ENCODE measurements at regions not wholly inside any gene's neighbourhood (a gene's known extent, or its start where the extent isn't known, plus 50 kb on each side); places are given as distances from the start of the nearest gene placed in this dataset.

GRCh38 chr2:83069724-83070123 lies 1389.4 kb downstream of the SUCLG1 start:
- TF ChIP-seq TAF1 (IDR thresholded peaks at IDR 0.05; ENCODE audit: low read depth), result no peak
- TF ChIP-seq, protein P1, sequence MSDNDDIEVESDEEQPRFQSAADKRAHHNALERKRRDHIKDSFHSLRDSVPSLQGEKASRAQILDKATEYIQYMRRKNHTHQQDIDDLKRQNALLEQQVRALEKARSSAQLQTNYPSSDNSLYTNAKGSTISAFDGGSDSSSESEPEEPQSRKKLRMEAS (IDR thresholded peaks at IDR 0.05), result no peak

DNA sequence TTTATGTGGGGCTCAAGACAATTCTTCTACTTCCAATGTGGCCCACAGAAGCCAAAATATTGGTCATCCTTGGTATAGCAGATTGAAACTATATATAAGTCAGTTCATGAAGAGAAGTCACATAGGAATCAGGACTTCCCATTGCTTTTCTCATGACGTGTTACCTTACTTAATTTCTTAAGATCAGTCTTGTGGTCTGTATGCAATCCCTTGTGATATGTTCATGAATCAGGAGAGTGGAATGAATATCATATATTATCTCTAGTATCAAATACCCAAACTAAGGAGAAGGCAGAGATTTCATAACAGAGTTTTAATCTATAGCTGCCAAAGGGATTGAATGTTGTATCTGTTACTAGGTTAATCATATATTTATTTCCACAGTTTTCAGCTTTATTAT lies 1390.4 kb downstream of the SUCLG1 start:
- TF ChIP-seq USF1 (IDR thresholded peaks at IDR 0.05) (no peak), NFIC (IDR thresholded peaks at IDR 0.05) (no peak), CREB1 (IDR thresholded peaks at IDR 0.05; ENCODE audit: low read depth) (no peak), TAF1 (IDR thresholded peaks at IDR 0.05; ENCODE audit: low read depth) (no peak), TEAD4 (IDR thresholded peaks at IDR 0.05) (no peak), TCF12 (IDR thresholded peaks at IDR 0.05; ENCODE audit: low read depth) (no peak), RAD21 (IDR thresholded peaks at IDR 0.05; ENCODE audit: low read depth) (no peak), CEBPB (IDR thresholded peaks at IDR 0.05) (no peak), EP300 (IDR thresholded peaks at IDR 0.05; ENCODE audit: borderline replicate concordance) (no peak), EGR1 (IDR thresholded peaks at IDR 0.05) (no peak), ZBTB7A (IDR thresholded peaks at IDR 0.05; ENCODE audit: low read depth) (no peak), YY1 (IDR thresholded peaks at IDR 0.05; ENCODE audit: low read depth) (no peak), FOXM1 (IDR thresholded peaks at IDR 0.05; ENCODE audit: borderline replicate concordance, low read depth) (no peak), REST (IDR thresholded peaks at IDR 0.05; ENCODE audit: low read depth) (no peak)
- TF ChIP-seq, protein P1 (IDR thresholded peaks at IDR 0.05), result no peak

DNA sequence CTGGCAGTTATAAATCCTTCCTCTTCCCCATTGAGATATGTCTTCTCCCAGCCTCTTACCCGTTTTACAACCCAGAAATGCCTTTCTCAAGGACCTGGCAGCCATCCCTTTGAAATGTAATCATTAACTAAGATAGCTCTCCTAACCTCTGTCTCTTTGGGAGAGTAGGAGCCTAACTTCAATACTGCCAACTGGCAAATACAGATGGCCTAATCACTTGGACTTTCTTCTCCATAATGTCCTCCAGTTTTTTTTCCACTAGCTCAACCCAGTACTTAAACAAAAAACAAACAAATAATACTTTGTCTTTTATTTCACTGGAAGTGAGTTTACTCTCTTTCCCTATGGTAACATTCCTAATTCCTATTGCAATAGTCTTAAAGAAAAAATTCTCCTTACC lies 1391.1 kb downstream of the SUCLG1 start:
- TF ChIP-seq YY1 (IDR thresholded peaks at IDR 0.05; ENCODE audit: low read depth) (no peak), RAD21 (IDR thresholded peaks at IDR 0.05; ENCODE audit: low read depth) (no peak), ZBTB7A (IDR thresholded peaks at IDR 0.05; ENCODE audit: low read depth) (no peak), USF1 (IDR thresholded peaks at IDR 0.05) (no peak), EP300 (IDR thresholded peaks at IDR 0.05; ENCODE audit: borderline replicate concordance) (no peak), CREB1 (IDR thresholded peaks at IDR 0.05; ENCODE audit: low read depth) (no peak), TEAD4 (IDR thresholded peaks at IDR 0.05) (no peak), TCF12 (IDR thresholded peaks at IDR 0.05; ENCODE audit: low read depth) (no peak), CEBPB (IDR thresholded peaks at IDR 0.05) (no peak), TAF1 (IDR thresholded peaks at IDR 0.05; ENCODE audit: low read depth) (no peak), EGR1 (IDR thresholded peaks at IDR 0.05) (no peak)

GRCh38 chr2:83063933-83064332 lies 1395.1 kb downstream of the SUCLG1 start:
- no peak for TF ChIP-seq CEBPB (IDR thresholded peaks at IDR 0.05)
- TF ChIP-seq USF1 (IDR thresholded peaks at IDR 0.05), result no peak
- TF ChIP-seq YY1 (IDR thresholded peaks at IDR 0.05; ENCODE audit: low read depth), result no peak
- TF ChIP-seq FOXM1 (IDR thresholded peaks at IDR 0.05; ENCODE audit: borderline replicate concordance, low read depth), result no peak
- TF ChIP-seq, protein P1 (IDR thresholded peaks at IDR 0.05), result no peak
- TF ChIP-seq TEAD4 (IDR thresholded peaks at IDR 0.05), result no peak
- no peak for TF ChIP-seq TAF1 (IDR thresholded peaks at IDR 0.05; ENCODE audit: low read depth)
- no peak for TF ChIP-seq TCF12 (IDR thresholded peaks at IDR 0.05; ENCODE audit: low read depth)
- TF ChIP-seq NFIC (IDR thresholded peaks at IDR 0.05), result no peak
- no peak for TF ChIP-seq EGR1 (IDR thresholded peaks at IDR 0.05)
- no peak for TF ChIP-seq EP300 (IDR thresholded peaks at IDR 0.05; ENCODE audit: borderline replicate concordance)
- no peak for TF ChIP-seq ZBTB7A (IDR thresholded peaks at IDR 0.05; ENCODE audit: low read depth)

DNA sequence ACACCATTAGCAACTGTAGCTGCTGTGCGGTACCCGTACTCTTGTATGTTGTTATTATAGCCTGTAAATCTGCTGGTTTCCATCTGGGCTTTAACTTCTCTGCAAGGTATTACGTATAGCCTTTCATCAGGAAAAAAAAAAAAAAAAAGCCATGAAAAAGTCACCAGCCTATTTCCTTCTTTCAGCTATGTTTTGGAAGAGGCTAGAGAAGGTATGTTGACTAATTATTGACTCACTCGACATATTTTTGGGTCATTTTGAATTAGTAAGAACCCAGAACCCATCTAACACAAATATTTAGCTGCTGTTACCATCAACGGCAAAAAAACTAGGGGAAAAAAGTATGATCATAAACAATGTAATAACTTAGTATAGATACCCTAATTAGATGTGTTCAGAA lies 1395.6 kb downstream of the SUCLG1 start:
- TF ChIP-seq TEAD4 (IDR thresholded peaks at IDR 0.05) (no peak), FOXM1 (IDR thresholded peaks at IDR 0.05; ENCODE audit: borderline replicate concordance, low read depth) (no peak), ZBTB7A (IDR thresholded peaks at IDR 0.05; ENCODE audit: low read depth) (no peak), CEBPB (IDR thresholded peaks at IDR 0.05) (no peak), EGR1 (IDR thresholded peaks at IDR 0.05) (no peak), YY1 (IDR thresholded peaks at IDR 0.05; ENCODE audit: low read depth) (no peak), NFIC (IDR thresholded peaks at IDR 0.05) (no peak), CREB1 (IDR thresholded peaks at IDR 0.05; ENCODE audit: low read depth) (no peak), TCF12 (IDR thresholded peaks at IDR 0.05; ENCODE audit: low read depth) (no peak)

DNA sequence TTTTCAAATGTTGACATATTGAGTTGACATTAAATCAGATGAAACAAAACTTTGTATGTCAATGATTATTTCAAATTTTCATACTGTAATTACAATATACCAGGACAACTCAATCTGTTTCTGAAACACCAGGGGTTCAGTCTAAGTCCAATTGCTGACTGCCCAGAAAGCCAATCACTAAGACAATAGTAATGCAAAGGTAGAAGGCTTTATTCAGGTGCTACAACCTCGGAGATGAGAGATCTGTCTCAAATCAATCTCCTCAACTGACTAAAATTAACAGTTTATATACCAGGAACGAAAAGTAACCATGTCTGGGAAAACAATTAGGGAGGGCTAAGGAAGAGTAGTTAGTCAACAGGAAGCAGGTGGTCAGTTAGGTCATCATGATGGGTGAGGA lies 1400.4 kb downstream of the SUCLG1 start:
- no peak for TF ChIP-seq RAD21 (IDR thresholded peaks at IDR 0.05; ENCODE audit: low read depth)
- no peak for TF ChIP-seq TAF1 (IDR thresholded peaks at IDR 0.05; ENCODE audit: low read depth)
- TF ChIP-seq TCF12 (IDR thresholded peaks at IDR 0.05; ENCODE audit: low read depth), result no peak
- TF ChIP-seq REST (IDR thresholded peaks at IDR 0.05; ENCODE audit: low read depth), result no peak
- TF ChIP-seq CEBPB (IDR thresholded peaks at IDR 0.05), result no peak
- no peak for TF ChIP-seq EP300 (IDR thresholded peaks at IDR 0.05; ENCODE audit: borderline replicate concordance)
- no peak for TF ChIP-seq USF1 (IDR thresholded peaks at IDR 0.05)
- no peak for TF ChIP-seq ZBTB7A (IDR thresholded peaks at IDR 0.05; ENCODE audit: low read depth)
- no peak for TF ChIP-seq NFIC (IDR thresholded peaks at IDR 0.05)
- no peak for TF ChIP-seq FOXM1 (IDR thresholded peaks at IDR 0.05; ENCODE audit: borderline replicate concordance, low read depth)
- TF ChIP-seq, protein P1 (IDR thresholded peaks at IDR 0.05), result no peak
- TF ChIP-seq EGR1 (IDR thresholded peaks at IDR 0.05), result no peak
- no peak for TF ChIP-seq YY1 (IDR thresholded peaks at IDR 0.05; ENCODE audit: low read depth)
- no peak for TF ChIP-seq TEAD4 (IDR thresholded peaks at IDR 0.05)
- no peak for TF ChIP-seq CREB1 (IDR thresholded peaks at IDR 0.05; ENCODE audit: low read depth)
